Activated T-cell treated with anti-CD3 and anti-CD28 coated beads, Interleukin-2, amount 50 U/mL, for 4 hours (primary cell): ENCODE measurements at regions not wholly inside any gene's neighbourhood (a gene's known extent, or its start where the extent isn't known, plus 50 kb on each side); places are given as distances from the start of the nearest gene placed in this dataset.
"Not testable (repeated sequence)": the region's sequence is repeated elsewhere in the genome, so short reads cannot be mapped to it uniquely, and the experiment has no call there.

ENCODE experiments used
- ATAC-seq, 2 donors: fragments of 200-7000 bp; cut with Tn5 transposase; one replicate each; pipeline ENCODE4 v1.10.0; 2021
- DNase-seq: peaks from one replicate; pipeline ENCODE4 v3.0.0-alpha.2; 2020
- H3K27me3 Mint-ChIP-seq: one replicate; pipeline ENCODE4 v1.8.0; 2021; ENCODE audit warnings: low read depth, mixed read lengths
- H3K36me3 Mint-ChIP-seq: one replicate; pipeline ENCODE4 v1.8.0; 2022; ENCODE audit warnings: mixed read lengths; ENCODE audit not compliant: insufficient read depth
- H3K4me1 Mint-ChIP-seq: one replicate; pipeline ENCODE4 v1.8.0; 2021; ENCODE audit warnings: low read depth, mixed read lengths
- H3K4me3 Mint-ChIP-seq: one replicate; pipeline ENCODE4 v1.8.0; 2021; ENCODE audit warnings: mild to moderate bottlenecking, moderate library complexity, mixed read lengths
- H3K9me3 Mint-ChIP-seq: one replicate; pipeline ENCODE4 v1.8.0; 2021; ENCODE audit warnings: mixed read lengths

DNA sequence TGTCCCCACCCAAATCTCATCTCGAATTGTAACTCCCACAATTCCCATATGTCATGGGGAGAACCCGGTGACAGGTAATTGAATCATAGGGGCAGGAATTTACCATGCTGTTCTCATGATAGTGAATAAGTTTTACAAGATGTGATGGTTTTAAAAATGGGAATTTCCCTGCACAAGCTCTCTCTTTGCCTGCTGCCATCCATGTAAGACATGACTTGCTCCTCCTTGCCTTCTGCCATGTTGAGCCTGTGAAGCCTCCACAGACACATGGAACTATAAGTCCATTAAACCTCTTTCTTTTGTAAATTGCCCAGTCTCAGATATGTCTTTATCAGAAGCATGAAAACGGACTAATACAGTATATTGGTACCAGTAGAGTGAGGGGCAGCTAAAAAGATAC is 546.9 kb downstream of the ZNF385D start:
- not testable (repeated sequence) for DNase-seq, H3K27me3 Mint-ChIP-seq, H3K4me1 Mint-ChIP-seq, H3K36me3 Mint-ChIP-seq, ATAC-seq, H3K4me3 Mint-ChIP-seq
- peaks cover 40% of the 10 kb centered on the region for H3K9me3 Mint-ChIP-seq

DNA sequence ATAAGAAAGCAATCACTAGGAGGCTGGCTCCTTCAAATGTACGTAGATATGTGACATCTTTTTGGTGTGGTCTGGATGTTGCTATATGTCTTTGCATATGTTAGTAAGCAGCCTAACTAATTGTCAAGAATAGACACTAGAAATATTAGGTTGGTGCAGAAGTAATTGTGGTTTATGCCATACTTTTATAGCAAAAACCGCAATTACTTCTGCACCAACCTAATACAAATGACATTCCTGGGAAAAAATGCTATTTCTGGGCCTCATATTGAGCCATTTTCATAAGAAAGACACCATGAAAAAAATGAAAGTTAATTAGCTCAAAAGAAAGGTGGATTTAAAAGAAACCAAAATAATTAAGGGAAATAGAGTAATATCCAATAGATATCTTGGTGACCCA is 555.8 kb downstream of the ZNF385D start:
- ATAC-seq (no peak), DNase-seq (no peak)
- H3K9me3 Mint-ChIP-seq, result peaks cover 23% of the 10 kb centered on the region
- no peaks in the 10 kb centered on the region for H3K4me1 Mint-ChIP-seq
- no peaks in the 10 kb centered on the region for H3K27me3 Mint-ChIP-seq
- no peak overlapping the region for H3K4me3 Mint-ChIP-seq
- no peaks in the 10 kb centered on the region for H3K36me3 Mint-ChIP-seq

DNA sequence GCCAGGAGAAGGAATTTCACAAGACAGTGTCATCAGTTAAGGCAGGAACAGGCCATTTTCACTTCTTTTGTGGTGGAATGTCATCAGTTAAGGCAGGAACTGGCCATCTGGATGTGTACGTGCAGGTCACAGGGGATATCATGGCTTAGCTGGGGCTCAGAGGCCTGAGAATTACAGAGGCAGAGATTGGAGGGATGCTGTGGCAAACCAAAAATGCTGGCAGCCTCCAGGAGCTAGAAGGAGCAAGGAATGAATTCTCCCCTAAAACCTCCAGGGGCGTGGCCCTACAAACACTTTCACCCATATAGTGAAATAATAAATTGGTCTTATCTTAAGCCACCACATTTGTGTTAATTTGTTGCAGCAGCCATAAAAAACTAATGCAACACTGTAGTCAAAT is 557.0 kb downstream of the ZNF385D start:
- not testable (repeated sequence) for DNase-seq, H3K27me3 Mint-ChIP-seq, ATAC-seq, H3K4me1 Mint-ChIP-seq, H3K36me3 Mint-ChIP-seq, H3K4me3 Mint-ChIP-seq
- peaks cover 15% of the 10 kb centered on the region for H3K9me3 Mint-ChIP-seq

DNA sequence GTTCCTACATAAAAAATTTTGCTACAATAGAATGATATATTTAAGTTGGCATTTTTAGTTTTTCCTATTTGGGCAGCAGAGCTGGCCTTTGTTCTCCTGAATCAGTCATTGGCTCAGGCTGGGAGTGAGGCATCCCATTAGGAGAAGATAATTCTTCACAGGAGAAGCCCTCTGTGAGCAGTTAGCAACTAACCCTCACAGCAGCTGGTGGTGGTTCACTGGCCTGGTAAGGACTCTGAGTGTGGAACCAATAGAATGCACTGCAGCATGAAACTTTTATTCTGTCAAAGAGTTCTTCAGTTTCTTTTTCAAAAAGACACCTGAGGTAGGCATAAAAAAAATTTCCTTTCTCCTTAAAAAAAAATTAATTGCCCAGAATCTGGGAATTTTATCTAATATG is 562.6 kb downstream of the ZNF385D start:
- Mint-ChIP-seq H3K4me3 (no peak overlapping the region), H3K4me1 (no peaks in the 10 kb centered on the region), H3K27me3 (no peaks in the 10 kb centered on the region), H3K9me3 (peaks cover 6% of the 10 kb centered on the region), H3K36me3 (no peaks in the 10 kb centered on the region)
- DNase-seq (no peak), ATAC-seq (no peak)

DNA sequence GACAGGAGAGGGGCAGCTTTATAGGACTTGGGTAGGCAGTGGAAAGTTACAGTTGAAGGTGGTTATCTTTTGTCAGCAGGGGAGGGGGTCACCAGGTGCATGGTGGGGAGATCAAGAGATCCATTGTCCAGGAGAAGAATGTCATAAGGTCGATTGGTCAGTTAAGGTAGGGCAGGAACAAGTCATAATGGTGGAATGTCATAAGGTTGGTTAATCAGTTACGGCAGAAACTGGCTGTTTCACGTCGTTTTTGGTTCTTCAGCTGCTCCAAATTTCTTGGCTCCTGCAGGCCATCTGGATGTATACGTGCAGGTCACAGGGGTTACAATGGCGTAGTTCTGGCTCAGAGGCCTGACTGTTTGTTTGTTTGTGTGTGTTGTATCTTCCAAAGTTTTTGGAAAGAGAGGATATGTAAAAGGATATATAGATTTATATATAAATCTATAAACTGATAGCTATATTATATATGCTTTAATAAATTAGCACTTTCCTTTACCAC is 565.1 kb downstream of the ZNF385D start:
- Mint-ChIP-seq H3K4me3 (no peak overlapping the region), H3K27me3 (no peaks in the 10 kb centered on the region), H3K4me1 (no peaks in the 10 kb centered on the region), H3K9me3 (no peaks in the 10 kb centered on the region), H3K36me3 (no peaks in the 10 kb centered on the region)
- ATAC-seq (no peak), DNase-seq (no peak)

DNA sequence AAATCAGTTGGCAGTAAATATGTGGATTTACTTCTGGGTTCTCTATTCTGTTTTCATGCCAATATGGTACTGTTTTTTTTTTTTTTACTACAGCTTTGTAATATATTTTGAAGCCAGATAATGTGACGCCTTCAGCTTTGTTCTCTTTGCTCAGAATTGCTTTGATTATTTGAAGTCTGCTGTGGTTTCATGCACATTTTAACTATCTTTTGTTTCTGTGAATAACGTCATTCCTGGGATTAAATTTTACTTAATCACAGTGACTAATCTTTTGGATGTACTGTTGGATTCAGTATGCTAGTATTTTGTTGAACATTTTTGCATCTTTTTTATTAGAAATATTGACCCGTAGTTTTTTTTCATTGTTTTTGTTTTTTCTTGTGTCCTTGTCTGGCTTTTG is 576.5 kb downstream of the ZNF385D start:
- H3K36me3 Mint-ChIP-seq, result no peaks in the 10 kb centered on the region
- no peak for ATAC-seq
- H3K4me1 Mint-ChIP-seq, result no peaks in the 10 kb centered on the region
- H3K4me3 Mint-ChIP-seq, result no peak overlapping the region
- peaks cover 52% of the 10 kb centered on the region for H3K9me3 Mint-ChIP-seq
- H3K27me3 Mint-ChIP-seq, result no peaks in the 10 kb centered on the region
- no peak for DNase-seq

DNA sequence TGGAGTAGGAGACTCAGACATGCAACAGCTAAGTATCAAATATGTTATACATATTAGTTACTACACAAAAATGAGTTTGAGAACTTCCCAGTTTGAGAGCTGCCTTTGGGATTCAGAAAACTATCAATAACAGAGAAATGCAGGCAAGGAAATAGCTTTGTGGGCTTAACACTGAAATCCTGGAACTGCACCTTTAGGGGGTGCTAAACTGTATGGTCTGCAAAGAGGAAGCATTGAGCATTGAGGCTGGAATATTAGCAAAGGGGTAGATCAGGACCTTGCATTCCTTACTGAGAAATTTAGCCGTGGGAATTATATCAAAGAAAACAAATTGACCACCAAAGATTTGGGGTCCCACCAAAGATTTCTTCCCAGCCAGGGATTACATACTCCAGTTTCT is 580.0 kb downstream of the ZNF385D start:
- Mint-ChIP-seq H3K9me3 (peaks cover 33% of the 10 kb centered on the region), H3K27me3 (no peaks in the 10 kb centered on the region), H3K4me3 (no peak overlapping the region), H3K4me1 (no peaks in the 10 kb centered on the region), H3K36me3 (no peaks in the 10 kb centered on the region)
- DNase-seq (no peak), ATAC-seq (no peak)

DNA sequence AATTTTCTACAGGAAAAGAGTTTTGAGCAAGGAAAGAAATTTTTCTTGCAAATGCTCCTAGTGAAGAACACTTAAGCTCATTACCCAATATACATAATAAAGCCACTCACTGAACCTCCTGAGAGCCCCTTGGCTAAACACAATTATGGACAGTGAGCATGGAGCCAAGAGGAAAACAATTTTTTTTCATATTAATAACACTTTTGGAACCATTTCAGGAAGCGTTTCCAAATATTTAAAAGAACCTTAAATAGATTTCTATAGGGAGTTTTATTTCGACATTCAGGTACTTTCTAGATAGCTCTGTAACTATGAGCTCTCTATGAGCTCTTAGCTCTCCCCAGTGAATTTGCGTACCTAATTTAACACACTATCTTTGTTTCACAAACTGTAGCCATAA is 581.1 kb downstream of the ZNF385D start:
- no peak overlapping the region for H3K4me3 Mint-ChIP-seq
- no peaks in the 10 kb centered on the region for H3K4me1 Mint-ChIP-seq
- DNase-seq (no peak), ATAC-seq (no peak)
- H3K9me3 Mint-ChIP-seq, result peaks cover 24% of the 10 kb centered on the region
- no peaks in the 10 kb centered on the region for H3K36me3 Mint-ChIP-seq
- H3K27me3 Mint-ChIP-seq, result no peaks in the 10 kb centered on the region

DNA sequence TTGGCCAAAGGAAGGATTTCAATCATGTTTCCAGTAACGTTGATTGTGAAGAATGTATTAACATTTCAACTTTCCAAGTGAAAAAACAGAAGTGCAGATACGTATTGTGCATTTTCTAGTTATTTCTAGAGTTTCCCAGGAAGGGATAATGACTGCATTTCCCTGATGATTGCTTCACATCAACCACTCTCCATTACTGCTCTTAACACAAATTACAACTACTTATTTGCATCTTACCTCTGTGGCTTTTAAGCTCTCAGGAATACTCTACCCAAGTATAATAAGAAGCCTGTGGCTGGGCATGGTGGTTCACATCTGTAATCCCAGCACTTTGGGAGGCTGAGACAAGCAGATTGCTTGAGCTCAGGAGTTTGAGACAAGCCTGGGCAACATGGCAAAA is 582.5 kb downstream of the ZNF385D start:
- no peak for DNase-seq
- ATAC-seq, result no peak

DNA sequence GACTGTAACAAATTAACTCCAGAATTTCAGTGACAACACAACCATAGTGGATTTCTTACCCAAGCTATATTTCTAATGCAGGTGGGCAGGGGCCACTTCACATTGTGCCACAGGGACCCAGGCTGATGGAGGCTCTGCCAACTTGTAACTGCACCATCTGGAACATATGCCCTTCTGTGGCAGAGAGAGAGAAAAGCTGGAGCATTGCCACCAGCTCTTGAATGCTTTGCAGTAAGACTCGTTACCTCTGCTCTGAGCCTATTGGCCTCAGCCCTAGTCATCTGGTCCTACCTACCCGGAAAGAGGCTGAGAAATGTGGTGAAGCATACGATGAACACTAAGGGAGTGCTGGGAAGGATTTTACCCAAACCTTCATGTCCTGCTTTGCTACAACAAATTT is 587.1 kb downstream of the ZNF385D start:
- Mint-ChIP-seq H3K4me1 (no peaks in the 10 kb centered on the region), H3K36me3 (no peaks in the 10 kb centered on the region), H3K4me3 (no peak overlapping the region), H3K27me3 (no peaks in the 10 kb centered on the region), H3K9me3 (peaks cover 13% of the 10 kb centered on the region)
- no peak for ATAC-seq
- no peak for DNase-seq

More for the DNA sequence above, 582.5 kb downstream of the ZNF385D start:
- Mint-ChIP-seq H3K27me3 (no peaks in the 10 kb centered on the region), H3K36me3 (no peaks in the 10 kb centered on the region), H3K4me3 (no peak overlapping the region), H3K4me1 (no peaks in the 10 kb centered on the region), H3K9me3 (peaks cover 18% of the 10 kb centered on the region)

DNA sequence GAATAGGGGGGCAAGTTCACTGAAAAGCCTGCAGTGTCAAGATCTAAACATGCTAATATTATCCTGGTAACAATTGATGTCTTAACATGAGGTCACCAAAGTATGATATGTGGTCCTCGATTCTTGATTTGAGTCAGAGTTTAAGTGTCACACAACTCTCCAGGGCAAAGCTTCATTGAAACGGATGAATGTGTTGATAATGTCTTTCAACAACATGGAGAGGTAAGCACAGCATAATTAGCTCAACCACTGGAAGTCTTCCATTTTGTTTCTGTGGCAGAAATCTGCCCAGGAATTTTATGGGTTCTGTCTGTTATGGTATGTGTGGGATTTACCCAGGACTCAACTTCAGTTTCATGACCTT is 591.5 kb downstream of the ZNF385D start:
- H3K4me1 Mint-ChIP-seq, result no peaks in the 10 kb centered on the region
- no peaks in the 10 kb centered on the region for H3K27me3 Mint-ChIP-seq
- ATAC-seq (no peak), DNase-seq (no peak)
- H3K9me3 Mint-ChIP-seq, result peaks cover 9% of the 10 kb centered on the region
- no peak overlapping the region for H3K4me3 Mint-ChIP-seq
- H3K36me3 Mint-ChIP-seq, result no peaks in the 10 kb centered on the region

DNA sequence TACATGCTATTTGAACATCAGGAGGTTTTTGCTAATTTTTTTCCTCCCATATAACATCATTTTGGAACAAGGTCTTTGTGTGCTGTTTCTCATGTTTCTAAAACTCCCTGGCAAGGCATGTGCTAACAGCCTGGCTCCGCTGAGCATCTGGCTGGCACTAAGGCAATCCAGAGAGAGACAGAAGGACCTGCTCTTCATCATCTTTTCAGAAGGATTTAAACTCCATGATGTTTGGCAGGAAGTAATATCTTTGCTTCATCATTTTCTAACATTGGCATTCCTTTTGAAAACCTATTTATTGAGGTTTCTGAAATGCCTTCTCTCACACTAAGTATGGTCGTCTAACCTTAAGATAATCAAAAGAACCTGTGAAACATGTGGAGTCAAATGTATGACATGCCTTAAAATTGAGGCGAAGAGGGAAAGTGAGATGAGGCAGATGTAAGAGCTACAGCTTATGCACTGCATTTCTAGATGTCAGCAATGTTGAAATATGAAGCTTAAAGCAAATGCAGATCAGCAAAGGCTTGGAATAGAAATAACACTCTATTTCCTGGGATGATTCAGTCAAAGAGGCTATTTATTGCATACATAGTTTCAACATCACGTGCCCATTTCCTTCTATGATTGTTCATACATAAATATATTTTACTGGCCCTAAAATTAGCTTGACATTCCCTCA is 592.0 kb downstream of the ZNF385D start:
- ATAC-seq, result no peak
- no peak for DNase-seq
- Mint-ChIP-seq H3K27me3 (no peaks in the 10 kb centered on the region), H3K4me3 (no peak overlapping the region), H3K9me3 (peaks cover 9% of the 10 kb centered on the region), H3K4me1 (no peaks in the 10 kb centered on the region), H3K36me3 (no peaks in the 10 kb centered on the region)

DNA sequence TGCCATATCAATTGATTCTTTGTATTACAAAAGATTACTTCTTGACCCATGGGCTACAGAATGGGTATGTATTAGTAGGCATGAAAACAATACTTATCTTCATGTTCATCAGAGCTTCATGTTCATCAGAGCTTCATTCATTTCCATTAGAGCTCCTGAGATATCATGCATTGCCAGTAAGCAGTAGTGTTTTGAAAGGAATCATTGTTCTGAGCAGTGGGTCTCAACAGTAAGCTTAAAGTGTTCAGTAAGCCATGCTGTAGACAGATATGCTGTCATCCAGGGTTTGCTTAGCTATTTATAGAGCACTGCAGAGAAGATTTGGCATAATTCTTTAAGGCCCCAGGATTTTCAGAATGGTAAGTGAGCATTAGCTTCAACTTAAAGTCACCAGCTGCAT is 596.1 kb downstream of the ZNF385D start:
- Mint-ChIP-seq H3K27me3 (no peaks in the 10 kb centered on the region), H3K36me3 (no peaks in the 10 kb centered on the region), H3K4me3 (no peak overlapping the region), H3K9me3 (peaks cover 18% of the 10 kb centered on the region), H3K4me1 (no peaks in the 10 kb centered on the region)
- ATAC-seq (no peak), DNase-seq (no peak)

DNA sequence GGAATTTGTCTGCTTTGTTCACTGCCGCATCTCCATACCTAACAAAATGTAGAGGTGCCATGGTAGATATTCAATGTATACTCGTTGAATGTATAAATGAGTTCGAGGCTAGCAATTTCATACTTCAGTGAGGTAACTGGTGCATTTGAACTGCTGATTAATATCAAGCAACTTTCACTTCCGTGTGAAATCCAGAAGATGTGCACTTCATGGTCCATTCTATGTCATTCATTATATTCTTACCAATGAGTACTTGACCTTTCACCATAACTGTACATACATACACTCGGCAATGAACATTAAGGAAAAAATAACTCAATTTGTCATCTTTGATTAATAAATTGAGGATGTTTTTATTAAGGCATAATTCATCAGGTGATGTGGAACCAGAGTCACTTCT is 598.5 kb downstream of the ZNF385D start:
- DNase-seq, result no peak
- ATAC-seq, result no peak
- no peaks in the 10 kb centered on the region for H3K36me3 Mint-ChIP-seq
- no peak overlapping the region for H3K4me3 Mint-ChIP-seq
- H3K9me3 Mint-ChIP-seq, result peaks cover 13% of the 10 kb centered on the region
- H3K27me3 Mint-ChIP-seq, result no peaks in the 10 kb centered on the region
- no peaks in the 10 kb centered on the region for H3K4me1 Mint-ChIP-seq

DNA sequence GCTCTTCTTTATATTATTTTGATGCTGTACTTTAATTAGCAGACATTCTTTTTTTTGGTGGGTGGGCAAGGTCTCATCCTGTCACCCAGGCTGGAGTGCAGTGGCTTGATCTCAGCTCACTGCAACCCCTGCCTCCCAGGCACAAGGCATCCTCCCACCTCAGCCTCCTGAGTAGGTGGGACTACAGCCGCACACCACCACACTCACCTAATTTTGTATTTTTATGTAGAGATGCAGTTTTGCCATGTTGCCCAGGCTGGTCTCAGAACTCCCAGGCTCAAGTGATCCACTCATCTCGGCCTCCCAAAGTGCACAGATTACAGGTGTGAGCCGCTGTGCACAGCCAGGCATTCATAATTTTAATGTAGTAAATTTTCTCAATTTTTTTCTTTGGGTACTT is 608.1 kb downstream of the ZNF385D start:
- DNase-seq, result no peak
- Mint-ChIP-seq H3K4me3 (no peak overlapping the region), H3K36me3 (no peaks in the 10 kb centered on the region), H3K4me1 (no peaks in the 10 kb centered on the region), H3K9me3 (peaks cover 7% of the 10 kb centered on the region), H3K27me3 (no peaks in the 10 kb centered on the region)
- no peak for ATAC-seq

DNA sequence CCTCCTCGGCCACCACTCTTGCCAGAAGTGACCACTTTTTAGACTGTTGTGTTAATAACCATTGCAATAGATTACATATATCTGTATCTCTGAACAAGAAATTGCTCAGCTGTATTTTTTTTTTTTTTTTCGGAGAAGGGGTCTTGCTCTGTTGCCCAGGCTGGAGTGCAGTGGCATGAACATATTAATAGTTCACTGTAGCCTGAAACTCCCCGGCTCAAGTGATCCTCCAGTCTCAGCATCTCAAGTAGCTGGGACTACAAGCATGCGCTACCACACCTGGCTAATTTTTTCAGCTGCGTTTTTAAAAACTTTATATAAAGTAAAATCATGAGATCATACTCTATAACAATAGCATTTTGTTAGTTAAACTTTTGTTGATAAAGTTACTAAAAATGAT is 609.0 kb downstream of the ZNF385D start:
- DNase-seq, result no peak

More for the DNA sequence above, 609.0 kb downstream of the ZNF385D start:
- no peak overlapping the region for H3K4me3 Mint-ChIP-seq
- no peaks in the 10 kb centered on the region for H3K36me3 Mint-ChIP-seq
- no peak for ATAC-seq
- H3K27me3 Mint-ChIP-seq, result no peaks in the 10 kb centered on the region
- H3K9me3 Mint-ChIP-seq, result peaks cover 7% of the 10 kb centered on the region
- H3K4me1 Mint-ChIP-seq, result no peaks in the 10 kb centered on the region
